MM.1S (cell line): ENCODE measurements at regions not wholly inside any gene's neighbourhood (a gene's known extent, or its start where the extent isn't known, plus 50 kb on each side); places are given as distances from the start of the nearest gene placed in this dataset.

Experiments
- DNase-seq: peaks from one replicate; pipeline ENCODE4 v3.0.0-alpha.2; 2015
- H2AFZ ChIP-seq: fragments of 300-600 bp; sonication (generic); 2 replicates; pipeline ENCODE4 v1.6.0; 2016; ENCODE audit warnings: antibody characterized with exemption, low read length
- H3F3A ChIP-seq: fragments of 300-600 bp; sonication (generic); 2 replicates; pipeline ENCODE4 v1.6.1; 2016; ENCODE audit warnings: mild to moderate bottlenecking, antibody characterized with exemption, low read length, moderate library complexity, mixed read lengths; ENCODE audit not compliant: insufficient read depth
- H3K27ac ChIP-seq: fragments of 300-600 bp; sonication (generic); 2 replicates; pipeline ENCODE4 v1.5.1; 2016; ENCODE audit warnings: mild to moderate bottlenecking, low read length
- H3K27me3 ChIP-seq: fragments of 300-600 bp; sonication (generic); replicated peaks from 2 replicates; pipeline ENCODE4 v1.6.0; 2016; ENCODE audit warnings: low read length; ENCODE audit not compliant: insufficient read depth
- H3K36me3 ChIP-seq: fragments of 300-600 bp; sonication (generic); replicated peaks from 2 replicates; pipeline ENCODE4 v1.6.1; 2016; ENCODE audit warnings: mild to moderate bottlenecking, low read length, mixed read lengths; ENCODE audit not compliant: insufficient read depth
- H3K4me1 ChIP-seq: fragments of 300-600 bp; sonication (generic); 2 replicates; pipeline ENCODE4 v1.6.1; 2016; ENCODE audit warnings: low read length, mixed read lengths
- H3K4me2 ChIP-seq: fragments of 300-600 bp; sonication (generic); 2 replicates; pipeline ENCODE4 v1.6.0; 2016; ENCODE audit warnings: low read depth, low read length
- H3K4me3 ChIP-seq: fragments of 300-600 bp; sonication (generic); 2 replicates; pipeline ENCODE4 v1.5.1; 2016; ENCODE audit warnings: low read length, mixed read lengths
- H3K79me2 ChIP-seq: fragments of 300-600 bp; sonication (generic); 2 replicates; pipeline ENCODE4 v1.6.1; 2016; ENCODE audit warnings: mixed run types, low read length, mixed read lengths
- H3K9ac ChIP-seq: fragments of 300-600 bp; sonication (generic); 2 replicates; pipeline ENCODE4 v1.6.1; 2016; ENCODE audit warnings: low read length, mixed read lengths
- H3K9me2 ChIP-seq: fragments of 300-600 bp; sonication (generic); replicated peaks from 2 replicates; pipeline ENCODE4 v1.6.1; 2016; ENCODE audit warnings: mild to moderate bottlenecking, low read length, mixed read lengths; ENCODE audit not compliant: insufficient read depth
- H3K9me3 ChIP-seq: fragments of 300-600 bp; sonication (generic); replicated peaks from 2 replicates; pipeline ENCODE4 v1.6.1; 2016; ENCODE audit warnings: mild to moderate bottlenecking, low read length, mixed read lengths; ENCODE audit not compliant: insufficient read depth
- H4K20me1 ChIP-seq: fragments of 300-600 bp; sonication (generic); 2 replicates; pipeline ENCODE4 v1.6.1; 2016; ENCODE audit warnings: mild to moderate bottlenecking, low read length, moderate library complexity, mixed read lengths; ENCODE audit not compliant: insufficient read depth
- EZH2 ChIP-seq: fragments of 300-600 bp; sonication (generic); optimal IDR thresholded peaks from 2 replicates; pipeline ENCODE3; 2017; ENCODE audit warnings: low read depth, mild to moderate bottlenecking, antibody characterized with exemption, low read length, mixed read lengths
- EZH2phosphoT487 ChIP-seq: fragments of 300-600 bp; sonication (generic); IDR thresholded peaks from 2 replicates; pipeline ENCODE4 v1.6.1; 2018; ENCODE audit warnings: antibody characterized with exemption, low read length
- TF ChIP-seq, protein P1 (sequence below): fragments of 300-600 bp; sonication (generic); IDR thresholded peaks from 2 replicates; pipeline ENCODE4 v1.5.1; 2016; ENCODE audit warnings: antibody characterized with exemption, low read length, mixed read lengths

DNA sequence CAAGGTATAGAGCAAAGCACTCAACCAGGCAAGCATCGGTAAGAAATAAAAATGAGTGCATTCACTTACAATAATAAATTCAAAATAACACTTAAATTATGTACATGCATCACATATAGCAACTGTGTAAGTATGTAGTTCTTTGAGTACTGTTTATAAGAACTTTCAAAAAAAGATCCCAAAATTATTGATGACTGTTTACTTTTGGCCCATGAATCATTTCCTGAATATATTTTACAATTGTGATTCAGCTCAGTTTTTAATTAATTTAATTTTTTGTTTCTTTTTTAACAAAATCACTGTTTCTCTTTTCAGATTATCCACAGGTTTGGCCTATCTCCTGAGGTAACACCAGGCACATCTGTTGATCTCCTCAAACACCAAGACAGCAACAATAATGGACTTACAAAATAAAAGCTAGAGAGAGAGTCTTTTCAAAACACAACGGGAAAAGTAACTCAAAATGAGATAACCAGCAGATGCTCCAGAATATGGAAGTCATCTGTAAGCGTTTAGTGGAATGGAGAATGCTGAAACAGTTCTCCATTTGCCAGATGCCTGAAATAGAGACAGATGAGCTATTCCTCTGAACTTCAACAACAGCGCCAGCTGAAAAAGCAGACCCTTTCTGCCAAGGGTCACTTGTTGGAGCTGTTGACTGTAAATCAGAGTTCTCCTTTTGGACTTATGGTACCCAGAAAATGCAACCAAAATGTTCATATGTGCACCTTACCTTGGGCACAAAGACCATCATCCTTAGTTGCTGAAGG, 348.6 kb upstream of the RGMB start:
- no peak overlapping the region for H3K4me2 ChIP-seq
- H3K9ac ChIP-seq, result no peak overlapping the region
- peaks cover 15% of the 10 kb centered on the region for H3K4me1 ChIP-seq
- H3K36me3 ChIP-seq, result no peaks in the 10 kb centered on the region; the same call in 1 of the 2 replicates
- no peak for DNase-seq
- TF ChIP-seq, protein P1, sequence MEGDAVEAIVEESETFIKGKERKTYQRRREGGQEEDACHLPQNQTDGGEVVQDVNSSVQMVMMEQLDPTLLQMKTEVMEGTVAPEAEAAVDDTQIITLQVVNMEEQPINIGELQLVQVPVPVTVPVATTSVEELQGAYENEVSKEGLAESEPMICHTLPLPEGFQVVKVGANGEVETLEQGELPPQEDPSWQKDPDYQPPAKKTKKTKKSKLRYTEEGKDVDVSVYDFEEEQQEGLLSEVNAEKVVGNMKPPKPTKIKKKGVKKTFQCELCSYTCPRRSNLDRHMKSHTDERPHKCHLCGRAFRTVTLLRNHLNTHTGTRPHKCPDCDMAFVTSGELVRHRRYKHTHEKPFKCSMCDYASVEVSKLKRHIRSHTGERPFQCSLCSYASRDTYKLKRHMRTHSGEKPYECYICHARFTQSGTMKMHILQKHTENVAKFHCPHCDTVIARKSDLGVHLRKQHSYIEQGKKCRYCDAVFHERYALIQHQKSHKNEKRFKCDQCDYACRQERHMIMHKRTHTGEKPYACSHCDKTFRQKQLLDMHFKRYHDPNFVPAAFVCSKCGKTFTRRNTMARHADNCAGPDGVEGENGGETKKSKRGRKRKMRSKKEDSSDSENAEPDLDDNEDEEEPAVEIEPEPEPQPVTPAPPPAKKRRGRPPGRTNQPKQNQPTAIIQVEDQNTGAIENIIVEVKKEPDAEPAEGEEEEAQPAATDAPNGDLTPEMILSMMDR, result no peak
- TF ChIP-seq EZH2 (no peak), EZH2phosphoT487 (no peak)
- no peaks in the 10 kb centered on the region for H4K20me1 ChIP-seq
- no peak overlapping the region for H2AFZ ChIP-seq
- H3K9me3 ChIP-seq, result no peaks in the 10 kb centered on the region
- H3K27ac ChIP-seq, result no peak overlapping the region
- peaks cover 26% of the 10 kb centered on the region for H3K27me3 ChIP-seq
- H3K4me3 ChIP-seq, result no peak overlapping the region
- no peaks in the 10 kb centered on the region; the same call in 1 of the 2 replicates for H3F3A ChIP-seq
- H3K79me2 ChIP-seq, result no peaks in the 10 kb centered on the region
- no peaks in the 10 kb centered on the region for H3K9me2 ChIP-seq

DNA sequence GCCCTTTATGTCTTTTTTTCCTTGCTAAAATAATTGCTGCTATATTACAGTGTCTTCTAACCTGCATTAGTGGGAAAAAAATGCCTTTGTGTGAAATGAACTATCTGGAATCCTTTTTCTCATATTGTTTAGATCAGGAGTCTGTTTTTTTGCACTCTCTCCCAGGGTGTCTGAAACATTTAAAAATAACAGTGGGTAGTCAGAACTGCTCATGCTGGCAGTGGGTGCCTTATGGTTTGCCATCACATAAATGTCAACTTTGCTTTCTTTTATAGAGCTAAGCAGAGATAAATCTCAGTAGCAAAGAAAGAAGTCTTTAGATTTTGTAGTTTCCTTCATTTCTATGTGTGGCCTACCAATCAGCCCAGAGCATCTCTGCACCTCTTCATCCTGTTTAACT, 347.8 kb upstream of the RGMB start:
- Histone ChIP-seq H3K4me3 (no peak overlapping the region), H3K9me2 (no peaks in the 10 kb centered on the region), H3K4me2 (no peak overlapping the region), H3F3A (no peaks in the 10 kb centered on the region; the same call in 1 of the 2 replicates), H2AFZ (no peak overlapping the region), H4K20me1 (no peaks in the 10 kb centered on the region), H3K9me3 (no peaks in the 10 kb centered on the region), H3K4me1 (peaks cover 15% of the 10 kb centered on the region), H3K27ac (no peak overlapping the region), H3K79me2 (no peaks in the 10 kb centered on the region), H3K9ac (no peak overlapping the region), H3K36me3 (no peaks in the 10 kb centered on the region; the same call in 1 of the 2 replicates), H3K27me3 (peaks cover 34% of the 10 kb centered on the region)
- TF ChIP-seq EZH2phosphoT487 (no peak), EZH2 (no peak)
- TF ChIP-seq, protein P1, result no peak
- DNase-seq, result no peak

DNA sequence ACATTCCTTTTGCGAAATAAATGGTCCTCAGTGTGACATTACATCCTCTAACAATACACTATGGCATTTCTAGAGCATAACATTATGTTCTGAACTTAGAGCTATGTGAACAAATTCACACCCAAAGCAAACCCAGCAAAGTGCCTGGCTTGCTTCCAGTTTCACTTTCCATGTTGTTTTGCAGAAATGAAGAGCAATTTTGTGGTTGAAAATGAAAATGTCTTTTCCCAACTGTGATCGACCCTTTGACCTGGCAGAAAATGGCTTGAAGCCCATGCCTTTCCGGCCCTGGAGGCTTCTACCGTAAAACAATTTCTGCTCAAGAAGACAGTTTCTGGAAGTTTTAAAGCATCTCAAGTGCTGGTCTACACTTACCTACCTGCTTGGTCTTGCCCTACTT, 344.7 kb upstream of the RGMB start:
- H3K9ac ChIP-seq, result no peak overlapping the region
- H3K27ac ChIP-seq, result no peak overlapping the region
- peaks cover 41% of the 10 kb centered on the region for H3K27me3 ChIP-seq
- 0 out of 2 replicates have a peak overlapping the region, but pooled peaks have one; percentile 0 for H3K4me3 ChIP-seq
- H3K9me2 ChIP-seq, result no peaks in the 10 kb centered on the region
- peak; percentile 90 for DNase-seq
- no peaks in the 10 kb centered on the region for H4K20me1 ChIP-seq
- no peak overlapping the region for H2AFZ ChIP-seq
- H3K9me3 ChIP-seq, result no peaks in the 10 kb centered on the region
- no peak for TF ChIP-seq EZH2phosphoT487
- H3F3A ChIP-seq, result no peaks in the 10 kb centered on the region; the same call in 1 of the 2 replicates
- H3K36me3 ChIP-seq, result no peaks in the 10 kb centered on the region
- H3K4me2 ChIP-seq, result peak overlapping the region; percentile 53
- H3K79me2 ChIP-seq, result no peaks in the 10 kb centered on the region
- peaks cover 15% of the 10 kb centered on the region for H3K4me1 ChIP-seq

- Histone ChIP-seq H3F3A (no peaks in the 10 kb centered on the region; the same call in 1 of the 2 replicates), H3K27me3 (peaks cover 24% of the 10 kb centered on the region), H3K27ac (no peak overlapping the region), H4K20me1 (no peaks in the 10 kb centered on the region), H3K4me2 (no peak overlapping the region), H3K9me2 (no peaks in the 10 kb centered on the region), H3K9ac (no peak overlapping the region), H3K36me3 (no peaks in the 10 kb centered on the region), H2AFZ (no peak overlapping the region), H3K4me1 (peaks cover 15% of the 10 kb centered on the region), H3K79me2 (no peaks in the 10 kb centered on the region), H3K9me3 (no peaks in the 10 kb centered on the region), H3K4me3 (no peak overlapping the region)
- TF ChIP-seq, protein P1, result no peak
- no peak for TF ChIP-seq EZH2phosphoT487
- TF ChIP-seq EZH2, result no peak
- DNase-seq, result no peak
Measured at GRCh38 chr5:98432378-98432777, 341.1 kb upstream of the RGMB start.
